Liver (tissue), 8 donors: ENCODE measurements at regions not wholly inside any gene's neighbourhood (a gene's known extent, or its start where the extent isn't known, plus 50 kb on each side); places are given as distances from the start of the nearest gene placed in this dataset.

Source experiments
- DNase-seq: peaks from one replicate; pipeline ENCODE4 v3.0.0-alpha.2; 2017; ENCODE audit warnings: low spot score
- H3K27ac ChIP-seq, 2 donors: one replicate each; pipeline ENCODE4 v1.7.0; 2013; ENCODE audit warnings: inconsistent platforms in 2 of 2, low read length in 2 of 2, control low read depth in 1 of 2, low read depth in 1 of 2, mild to moderate bottlenecking in 1 of 2
- H3K27me3 ChIP-seq, 4 donors: one replicate each; pipeline versions ENCODE4 v1.6.1 to v1.7.0; 2013; ENCODE audit warnings: low read length in 3 of 4, inconsistent platforms in 1 of 4, mild to moderate bottlenecking in 1 of 4, moderate library complexity in 1 of 4; ENCODE audit not compliant: control insufficient read depth in 4 of 4, insufficient read depth in 4 of 4
- H3K36me3 ChIP-seq, 4 donors: one replicate each; pipeline versions ENCODE4 v1.6.1 to v1.7.0; 2013; ENCODE audit warnings: low read length in 3 of 4, mild to moderate bottlenecking in 3 of 4, low read depth in 1 of 4, moderate library complexity in 1 of 4; ENCODE audit not compliant: control insufficient read depth in 4 of 4, insufficient read depth in 3 of 4
- H3K4me1 ChIP-seq, 4 donors: one replicate each; pipeline versions ENCODE4 v1.6.1 to v1.7.0; 2013; ENCODE audit warnings: low read length in 3 of 4, mild to moderate bottlenecking in 3 of 4, moderate library complexity in 1 of 4; ENCODE audit not compliant: control insufficient read depth in 4 of 4, insufficient read depth in 4 of 4
- H3K4me3 ChIP-seq, 3 donors: one replicate each; pipeline versions ENCODE4 v1.6.1 to v1.7.0; 2013; ENCODE audit warnings: low read length in 3 of 3, control low read depth in 1 of 3, low read depth in 1 of 3, mild to moderate bottlenecking in 1 of 3
- H3K9ac ChIP-seq, 2 donors: one replicate each; pipeline ENCODE4 v1.7.0; 2013; ENCODE audit warnings: low read length in 2 of 2, mild to moderate bottlenecking in 2 of 2, moderate library complexity in 2 of 2, control low read depth in 1 of 2, low read depth in 1 of 2
- H3K9me3 ChIP-seq, 4 donors: one replicate each; pipeline versions ENCODE4 v1.6.1 to v1.7.0; 2013; ENCODE audit warnings: low read length in 3 of 4; ENCODE audit not compliant: control insufficient read depth in 4 of 4
- EGR1 ChIP-seq, 2 donors: IDR thresholded peaks; 2 replicates each; pipeline ENCODE4 v1.6.1; 2016 to 2018; ENCODE audit warnings: antibody characterized with exemption in 2 of 2, low read depth in 2 of 2
- FOXA1 ChIP-seq: IDR thresholded peaks from 2 replicates; pipeline ENCODE4 v1.6.1; 2016; ENCODE audit warnings: antibody characterized with exemption
- HNF4A ChIP-seq, 2 donors: conservative IDR thresholded peaks; 2 replicates each; pipeline ENCODE4 v1.6.1; 2016; ENCODE audit warnings: antibody characterized with exemption in 2 of 2, mild to moderate bottlenecking in 2 of 2
- HNF4G ChIP-seq: IDR thresholded peaks from 2 replicates; pipeline ENCODE4 v1.6.1; 2016; ENCODE audit warnings: antibody characterized with exemption
- JUND ChIP-seq, 2 donors: IDR thresholded peaks; 2 replicates each; pipeline ENCODE4 v1.6.1; 2016; ENCODE audit warnings: antibody characterized with exemption in 2 of 2
- NR2F2 ChIP-seq: IDR thresholded peaks from 2 replicates; pipeline ENCODE4 v1.6.1; 2016; ENCODE audit warnings: antibody characterized with exemption
- RAD21 ChIP-seq, 2 donors: IDR thresholded peaks; 2 replicates each; pipeline ENCODE4 v1.6.1; 2016; ENCODE audit warnings: antibody characterized with exemption in 2 of 2, mild to moderate bottlenecking in 2 of 2
- REST ChIP-seq: IDR thresholded peaks from 2 replicates; pipeline ENCODE4 v1.6.1; 2016; ENCODE audit warnings: antibody characterized with exemption, mild to moderate bottlenecking
- RXRA ChIP-seq, 2 donors: IDR thresholded peaks; 2 replicates each; pipeline ENCODE4 v1.6.1; 2017 to 2018; ENCODE audit warnings: antibody characterized with exemption in 2 of 2, mild to moderate bottlenecking in 1 of 2
- YY1 ChIP-seq: IDR thresholded peaks from 2 replicates; pipeline ENCODE4 v1.6.1; 2016; ENCODE audit warnings: antibody characterized with exemption, mild to moderate bottlenecking
- ZBTB33 ChIP-seq: IDR thresholded peaks from 2 replicates; pipeline ENCODE4 v1.6.1; 2016; ENCODE audit warnings: antibody characterized with exemption
- WGBS: extraction: QIAGEN DNeasy Blood & Tissue Kit; methylation state at CpG from one replicate; pipeline ENCODE4 v1.1.7; 2013; 5-methylcytosine and 5-hydroxymethylcytosine counted together
- TF ChIP-seq, protein P1 (sequence below): fragments of 150-350 bp; IDR thresholded peaks from 2 replicates; pipeline ENCODE4 v1.5.1; 2017; ENCODE audit warnings: improper control_type of control experiment, low read depth, low read length; ENCODE audit not compliant: missing input control
- TF ChIP-seq, protein P2 (sequence below): IDR thresholded peaks from 2 replicates; pipeline ENCODE4 v1.6.1; 2016; ENCODE audit warnings: antibody characterized with exemption
- TF ChIP-seq, protein P3 (sequence below): IDR thresholded peaks from 2 replicates; pipeline ENCODE4 v1.6.1; 2016; ENCODE audit warnings: antibody characterized with exemption
- donor health status: healthy.
- donor health status: healthy.
- donor health status: healthy.
- donor health status: healthy.
- donor health status: healthy.

GRCh38 chr10:89091496-89091895 lies 100.9 kb downstream of the FAS start:
- H3K36me3 ChIP-seq = no peaks in the 10 kb centered on the region
- DNase-seq = no peak
- H3K4me3 ChIP-seq = no peak overlapping the region
- H3K9me3 ChIP-seq = no peaks in the 10 kb centered on the region
- H3K4me1 ChIP-seq = no peaks in the 10 kb centered on the region
- WGBS = 53% methylated on average over 3 of the region's 3 CpGs
- H3K9ac ChIP-seq = no peak overlapping the region
- H3K27me3 ChIP-seq = no peaks in the 10 kb centered on the region
- TF ChIP-seq NR2F2 (no peak), FOXA1 (no peak), EGR1 (IDR thresholded peaks at IDR 0.05; ENCODE audit: low read depth in 2 of 2) (no peak), HNF4G (no peak), YY1 (no peak), HNF4A (conservative IDR thresholded peaks at IDR 0.05) (no peak), ZBTB33 (no peak), JUND (IDR thresholded peaks at IDR 0.05) (no peak), REST (no peak), RXRA (IDR thresholded peaks at IDR 0.05) (no peak), RAD21 (IDR thresholded peaks at IDR 0.05) (no peak)
- TF ChIP-seq, protein P1, sequence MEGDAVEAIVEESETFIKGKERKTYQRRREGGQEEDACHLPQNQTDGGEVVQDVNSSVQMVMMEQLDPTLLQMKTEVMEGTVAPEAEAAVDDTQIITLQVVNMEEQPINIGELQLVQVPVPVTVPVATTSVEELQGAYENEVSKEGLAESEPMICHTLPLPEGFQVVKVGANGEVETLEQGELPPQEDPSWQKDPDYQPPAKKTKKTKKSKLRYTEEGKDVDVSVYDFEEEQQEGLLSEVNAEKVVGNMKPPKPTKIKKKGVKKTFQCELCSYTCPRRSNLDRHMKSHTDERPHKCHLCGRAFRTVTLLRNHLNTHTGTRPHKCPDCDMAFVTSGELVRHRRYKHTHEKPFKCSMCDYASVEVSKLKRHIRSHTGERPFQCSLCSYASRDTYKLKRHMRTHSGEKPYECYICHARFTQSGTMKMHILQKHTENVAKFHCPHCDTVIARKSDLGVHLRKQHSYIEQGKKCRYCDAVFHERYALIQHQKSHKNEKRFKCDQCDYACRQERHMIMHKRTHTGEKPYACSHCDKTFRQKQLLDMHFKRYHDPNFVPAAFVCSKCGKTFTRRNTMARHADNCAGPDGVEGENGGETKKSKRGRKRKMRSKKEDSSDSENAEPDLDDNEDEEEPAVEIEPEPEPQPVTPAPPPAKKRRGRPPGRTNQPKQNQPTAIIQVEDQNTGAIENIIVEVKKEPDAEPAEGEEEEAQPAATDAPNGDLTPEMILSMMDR = no peak
- TF ChIP-seq, protein P2, sequence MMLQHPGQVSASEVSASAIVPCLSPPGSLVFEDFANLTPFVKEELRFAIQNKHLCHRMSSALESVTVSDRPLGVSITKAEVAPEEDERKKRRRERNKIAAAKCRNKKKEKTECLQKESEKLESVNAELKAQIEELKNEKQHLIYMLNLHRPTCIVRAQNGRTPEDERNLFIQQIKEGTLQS = no peak
- TF ChIP-seq, protein P3, sequence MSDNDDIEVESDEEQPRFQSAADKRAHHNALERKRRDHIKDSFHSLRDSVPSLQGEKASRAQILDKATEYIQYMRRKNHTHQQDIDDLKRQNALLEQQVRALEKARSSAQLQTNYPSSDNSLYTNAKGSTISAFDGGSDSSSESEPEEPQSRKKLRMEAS = no peak
- H3K27ac ChIP-seq = no peak overlapping the region

- Histone ChIP-seq H3K4me3 (no peak overlapping the region), H3K27ac (no peak overlapping the region), H3K27me3 (no peaks in the 10 kb centered on the region), H3K4me1 (no peaks in the 10 kb centered on the region), H3K9me3 (no peaks in the 10 kb centered on the region), H3K36me3 (no peaks in the 10 kb centered on the region), H3K9ac (no peak overlapping the region)
- DNase-seq = no peak
- 63% methylated on average over 6 of the region's 6 CpGs for WGBS
- TF ChIP-seq EGR1 (IDR thresholded peaks at IDR 0.05; ENCODE audit: low read depth in 2 of 2) (no peak), JUND (IDR thresholded peaks at IDR 0.05) (no peak), NR2F2 (no peak), HNF4G (no peak), HNF4A (conservative IDR thresholded peaks at IDR 0.05) (no peak), REST (no peak)
- TF ChIP-seq, protein P1 = no peak
- TF ChIP-seq, protein P2 = no peak
Measured at GRCh38 chr10:89090756-89091445, 100.3 kb downstream of the FAS start.
